C4-2B (cell line): ENCODE measurements at regions not wholly inside any gene's neighbourhood (a gene's known extent, or its start where the extent isn't known, plus 50 kb on each side); places are given as distances from the start of the nearest gene placed in this dataset.

ENCODE experiments used
- H3K27ac ChIP-seq: fragments of 450-650 bp; 2 replicates; pipeline ENCODE4 v1.5.1; 2017
- CTCF ChIP-seq: fragments of 450-650 bp; conservative IDR thresholded peaks from 2 replicates; pipeline ENCODE4 v1.5.1; 2017; ENCODE audit warnings: mild to moderate bottlenecking
- ZFX ChIP-seq: fragments of 450-650 bp; IDR thresholded peaks from 2 replicates; pipeline ENCODE4 v1.6.1; 2017

DNA sequence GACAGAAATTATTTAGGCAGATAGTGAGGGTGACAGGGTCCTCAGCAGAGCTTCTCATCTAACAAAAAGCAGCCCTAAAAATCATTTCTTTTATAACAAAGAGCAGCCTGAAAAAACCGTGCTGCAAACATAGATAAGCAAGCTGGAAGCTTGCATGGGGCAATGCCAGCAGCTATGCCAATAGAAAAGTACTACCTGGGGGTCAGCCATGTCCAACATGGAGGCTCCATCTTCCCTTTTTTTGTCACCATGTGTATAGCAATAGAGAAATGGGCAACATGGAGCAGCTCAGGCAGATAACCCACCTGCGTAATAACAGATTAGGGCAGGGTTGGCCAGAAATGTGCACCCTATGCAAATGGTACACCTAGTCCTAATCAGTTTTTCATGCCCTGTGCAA lies 57.4 kb upstream of the IGLL5 start:
- TF ChIP-seq ZFX: no peak
- TF ChIP-seq CTCF: no peak
- H3K27ac ChIP-seq: no peak overlapping the region

DNA sequence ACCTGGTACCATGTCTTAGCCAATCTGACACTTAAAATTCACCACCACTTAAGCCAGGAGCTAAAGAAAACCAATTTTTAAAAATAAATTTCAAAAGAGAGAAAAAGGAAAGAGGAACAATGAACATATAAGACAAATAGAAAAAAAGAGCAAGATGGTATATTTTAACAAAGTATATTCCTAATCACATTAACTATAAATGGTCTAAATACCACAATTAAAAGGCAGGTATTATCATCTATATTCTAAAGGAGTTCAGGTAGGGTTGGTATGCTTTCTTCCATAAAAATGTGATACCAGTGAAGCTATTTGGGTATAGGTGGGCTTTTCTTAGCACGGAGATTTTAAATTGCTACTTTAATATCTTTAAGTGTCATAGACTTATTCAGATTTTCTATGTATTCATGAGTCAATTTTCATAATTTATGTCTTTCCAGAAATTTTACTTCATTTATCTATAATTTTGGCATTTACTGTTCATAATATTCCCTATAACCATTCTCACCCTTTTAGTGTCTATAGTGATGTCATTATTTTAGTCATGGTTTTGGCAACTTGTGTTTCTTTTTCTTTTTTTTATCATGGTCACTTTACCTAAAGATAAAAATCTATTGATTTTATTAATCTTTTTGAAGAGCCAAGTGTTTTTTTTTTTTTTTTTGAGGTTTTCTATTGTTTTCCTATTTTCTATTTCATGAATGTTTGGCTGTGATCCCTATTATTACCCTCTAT lies 56.5 kb upstream of the IGLL5 start:
- TF ChIP-seq ZFX: no peak
- no peak for TF ChIP-seq CTCF
- no peak overlapping the region for H3K27ac ChIP-seq

GRCh38 chr22:22833059-22833458 lies 54.6 kb upstream of the IGLL5 start:
- H3K27ac ChIP-seq: no peak overlapping the region
- TF ChIP-seq ZFX (no peak), CTCF (no peak)

DNA sequence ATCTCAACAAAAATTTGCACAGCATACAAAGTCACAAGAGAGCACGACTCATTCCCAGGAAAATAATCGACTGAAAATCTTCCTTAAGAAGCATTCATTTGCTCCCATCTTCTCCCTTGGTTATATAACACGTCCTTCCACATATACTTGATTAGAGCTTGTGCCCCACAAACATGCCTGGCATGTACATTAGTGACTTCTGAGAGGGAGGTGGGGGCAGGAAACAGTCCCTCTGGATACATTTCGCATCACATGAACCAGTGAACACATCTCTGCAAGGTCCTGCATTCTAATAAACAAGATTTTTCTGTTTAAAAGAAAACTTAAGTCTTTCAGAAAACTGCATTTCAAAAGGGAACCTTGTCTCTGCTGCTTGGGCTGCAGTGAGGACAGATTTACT lies 54.1 kb upstream of the IGLL5 start:
- no peak for TF ChIP-seq ZFX
- TF ChIP-seq CTCF: no peak
- no peak overlapping the region for H3K27ac ChIP-seq

DNA sequence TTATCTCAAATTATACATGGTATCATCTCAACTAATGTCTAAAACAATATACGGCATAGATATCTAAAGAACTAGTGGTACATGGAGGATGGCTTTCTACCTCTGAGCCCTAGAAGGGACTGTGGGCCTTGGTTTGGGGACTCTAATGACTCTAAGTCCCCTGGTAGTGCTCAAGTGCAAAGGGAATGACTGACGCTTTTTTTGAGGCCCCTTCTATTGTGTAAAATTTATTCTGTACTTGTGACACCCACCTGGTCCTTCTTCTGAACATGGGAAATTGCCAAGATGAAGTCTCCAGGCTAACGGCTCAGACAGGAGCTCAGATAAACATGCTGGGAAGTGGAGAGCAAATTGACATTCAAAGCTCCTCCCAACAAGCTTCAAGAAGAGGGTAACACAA lies 53.4 kb upstream of the IGLL5 start:
- TF ChIP-seq CTCF (no peak), ZFX (no peak)

GRCh38 chr22:22834783-22835182 lies 52.8 kb upstream of the IGLL5 start:
- H3K27ac ChIP-seq: no peak overlapping the region
- TF ChIP-seq ZFX: no peak
- no peak for TF ChIP-seq CTCF

More for the DNA sequence above, 53.4 kb upstream of the IGLL5 start:
- no peak overlapping the region for H3K27ac ChIP-seq

GRCh38 chr22:22835242-22835641 lies 52.4 kb upstream of the IGLL5 start:
- no peak overlapping the region for H3K27ac ChIP-seq
- TF ChIP-seq CTCF (no peak), ZFX (no peak)
